ENCODE measurements at regions not wholly inside any gene's neighbourhood (a gene's known extent, or its start where the extent isn't known, plus 50 kb on each side); places are given as distances from the start of the nearest gene placed in this dataset.
A peak's percentile ranks its signal among the peaks of the same experiment; 100 is the strongest.

- in situ Hi-C loops (cut with HindIII; ENCODE audit: low pct_unique_long_range_greater_than_20kb, low sequenced_read_pairs): no loop called here
- no peak for DNase-seq (ENCODE audit: low read depth)
These were observed 1037.3 kb downstream of the DIAPH3 start for GRCh38 chr13:59126474-59126873.

- no peak for DNase-seq (ENCODE audit: low read depth)
- in situ Hi-C loops (cut with HindIII; ENCODE audit: low pct_unique_long_range_greater_than_20kb, low sequenced_read_pairs): no loop called here
These were observed 1029.8 kb downstream of the DIAPH3 start for GRCh38 chr13:59133903-59134302.

- in situ Hi-C loops (cut with HindIII; ENCODE audit: low pct_unique_long_range_greater_than_20kb, low sequenced_read_pairs): no loop called here
- DNase-seq (ENCODE audit: low read depth): peak; percentile 6
These were observed 1019.0 kb downstream of the DIAPH3 start for GRCh38 chr13:59144700-59145099.

GRCh38 chr13:59145381-59145780, 1018.3 kb downstream of the DIAPH3 start:
- DNase-seq (ENCODE audit: low read depth): no peak

GRCh38 chr13:59157181-59157580, 1006.5 kb downstream of the DIAPH3 start:
- in situ Hi-C loops (cut with HindIII; ENCODE audit: low pct_unique_long_range_greater_than_20kb, low sequenced_read_pairs): no loop called here
- DNase-seq (ENCODE audit: low read depth): no peak

More at GRCh38 chr13:59145381-59145780, 1018.3 kb downstream of the DIAPH3 start:
- in situ Hi-C loops (cut with HindIII; ENCODE audit: low pct_unique_long_range_greater_than_20kb, low sequenced_read_pairs): no loop called here

DNA sequence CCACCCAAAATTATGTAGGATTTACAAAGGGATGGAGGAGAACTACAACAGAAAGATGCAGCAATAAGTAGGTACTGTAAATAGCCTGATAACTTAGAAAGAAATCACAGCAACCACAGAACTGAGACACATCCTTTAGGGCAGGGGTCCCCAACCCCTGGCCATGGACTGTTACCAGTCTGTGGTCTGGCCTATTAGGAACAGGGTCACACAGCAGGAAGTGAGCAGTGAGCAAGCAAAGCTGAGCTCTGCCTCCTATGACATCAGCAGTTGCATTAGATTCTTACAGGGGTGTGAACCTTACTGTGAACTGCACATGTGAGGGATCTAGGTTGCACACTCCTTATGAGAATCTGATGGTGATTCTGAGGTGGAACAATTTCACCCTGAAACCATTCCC, 997.6 kb downstream of the DIAPH3 start:
- in situ Hi-C loops (cut with HindIII; ENCODE audit: low pct_unique_long_range_greater_than_20kb, low sequenced_read_pairs): no loop called here
- no peak for DNase-seq (ENCODE audit: low read depth)

DNA sequence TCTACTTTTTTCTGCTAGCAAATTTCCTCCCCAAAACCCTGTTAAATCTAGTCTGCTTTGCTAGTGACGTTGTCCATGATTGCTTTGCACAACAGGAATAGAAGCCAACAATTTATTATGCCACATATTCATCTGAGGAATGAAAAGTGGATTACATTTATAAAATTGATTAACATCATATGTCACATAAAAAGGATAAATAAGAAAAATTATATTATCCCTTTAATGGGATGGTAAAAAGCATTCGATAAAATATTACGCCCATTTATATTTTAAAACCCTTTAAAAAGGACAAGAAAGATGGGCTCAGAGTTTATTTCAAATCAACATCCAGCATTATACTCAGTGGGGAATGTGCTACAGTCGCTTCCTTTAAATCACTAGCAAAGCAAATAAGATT, 991.7 kb downstream of the DIAPH3 start:
- in situ Hi-C loops (cut with HindIII; ENCODE audit: low pct_unique_long_range_greater_than_20kb, low sequenced_read_pairs): no loop called here

GRCh38 chr13:59176775-59177174, 987.0 kb downstream of the DIAPH3 start:
- no peak for DNase-seq (ENCODE audit: low read depth)
- in situ Hi-C loops (cut with HindIII; ENCODE audit: low pct_unique_long_range_greater_than_20kb, low sequenced_read_pairs): no loop called here

More for the DNA sequence above, 991.7 kb downstream of the DIAPH3 start:
- no peak for DNase-seq (ENCODE audit: low read depth)

DNA sequence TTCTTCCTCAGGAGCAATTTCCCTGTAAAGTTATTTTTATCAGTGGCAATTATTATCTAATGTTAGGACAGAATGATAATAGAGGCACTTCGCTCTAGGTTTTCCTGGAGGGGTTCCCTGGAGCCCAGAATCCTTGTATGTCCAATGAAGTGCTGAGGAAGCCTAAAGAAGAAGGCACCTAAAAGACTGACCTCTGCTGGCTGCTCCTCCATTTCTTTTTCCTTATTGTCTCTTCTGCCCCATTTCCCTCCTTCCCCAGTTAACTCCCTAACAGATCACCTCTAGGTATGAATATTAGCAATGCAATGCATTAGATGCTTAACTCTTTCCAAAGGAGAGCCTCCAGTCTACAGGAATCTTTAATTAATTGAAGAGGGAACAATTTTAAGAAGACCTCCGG, 985.4 kb downstream of the DIAPH3 start:
- in situ Hi-C loops (cut with HindIII; ENCODE audit: low pct_unique_long_range_greater_than_20kb, low sequenced_read_pairs): no loop called here
- DNase-seq (ENCODE audit: low read depth): no peak

- no peak for DNase-seq (ENCODE audit: low read depth)
- in situ Hi-C loops (cut with HindIII; ENCODE audit: low pct_unique_long_range_greater_than_20kb, low sequenced_read_pairs): no loop called here
These were observed 981.5 kb downstream of the DIAPH3 start for GRCh38 chr13:59182241-59182640.

DNA sequence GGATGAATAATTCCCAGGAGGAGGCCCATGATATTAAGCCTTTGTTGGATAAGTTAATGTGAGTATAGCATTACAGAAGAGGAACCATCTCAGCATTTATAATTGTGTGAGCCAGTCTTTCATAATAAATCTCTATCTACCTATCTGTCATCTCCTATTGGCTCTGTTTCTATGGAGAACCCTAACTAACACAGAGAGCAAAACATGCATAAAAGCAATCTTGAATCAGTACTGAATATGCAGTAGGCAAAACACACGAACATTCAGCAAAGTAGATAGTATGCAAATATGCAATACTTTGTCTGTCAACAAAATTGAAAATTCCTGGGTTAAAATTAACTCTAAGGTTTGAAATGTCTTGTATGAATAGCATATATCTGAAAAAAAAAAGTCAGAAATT, 966.3 kb downstream of the DIAPH3 start:
- in situ Hi-C loops (cut with HindIII; ENCODE audit: low pct_unique_long_range_greater_than_20kb, low sequenced_read_pairs): no loop called here
- DNase-seq (ENCODE audit: low read depth): no peak

DNA sequence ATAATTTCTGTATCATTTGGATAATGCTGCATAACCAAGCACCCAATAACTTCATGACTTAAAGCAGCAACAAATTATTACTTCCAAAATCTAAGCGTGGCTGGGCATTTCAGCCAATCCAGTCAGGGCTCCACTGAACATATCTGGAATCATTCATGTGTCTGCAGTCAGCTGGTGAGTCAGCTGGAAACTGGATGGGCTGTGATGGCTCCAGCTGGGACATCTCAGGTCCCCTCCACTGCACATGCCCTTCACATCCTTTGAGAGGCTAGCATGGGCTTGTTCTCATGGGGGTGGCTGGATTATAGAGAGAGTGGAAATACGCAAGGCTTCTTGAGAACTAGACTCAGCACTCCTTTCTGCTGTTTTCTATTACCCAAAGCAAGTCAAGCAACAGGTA, 961.9 kb downstream of the DIAPH3 start:
- in situ Hi-C loops (cut with HindIII; ENCODE audit: low pct_unique_long_range_greater_than_20kb, low sequenced_read_pairs): no loop called here
- DNase-seq (ENCODE audit: low read depth): no peak

GRCh38 chr13:59203855-59204254, 959.9 kb downstream of the DIAPH3 start:
- no peak for DNase-seq (ENCODE audit: low read depth)
- in situ Hi-C loops (cut with HindIII; ENCODE audit: low pct_unique_long_range_greater_than_20kb, low sequenced_read_pairs): no loop called here

DNA sequence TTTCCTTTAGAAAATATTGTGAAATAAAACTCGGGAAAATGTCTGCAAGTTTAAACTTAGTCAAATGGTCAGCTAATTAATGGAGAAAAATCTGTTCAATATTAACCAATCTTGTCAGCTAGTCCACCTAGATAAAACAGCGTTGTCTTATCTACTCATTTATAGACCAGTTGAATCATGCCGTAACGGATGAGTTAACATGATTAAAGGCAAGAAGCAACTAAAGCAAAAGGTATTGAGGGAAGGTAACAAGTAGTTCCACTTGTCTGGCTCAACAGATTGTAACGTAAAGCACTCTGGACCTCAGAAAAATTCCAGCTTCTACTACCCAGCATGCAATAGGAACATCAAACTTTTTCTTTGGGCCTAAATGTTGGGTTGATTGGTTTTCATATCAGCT, 958.2 kb downstream of the DIAPH3 start:
- DNase-seq (ENCODE audit: low read depth): no peak
- in situ Hi-C loops (cut with HindIII; ENCODE audit: low pct_unique_long_range_greater_than_20kb, low sequenced_read_pairs): no loop called here

DNA sequence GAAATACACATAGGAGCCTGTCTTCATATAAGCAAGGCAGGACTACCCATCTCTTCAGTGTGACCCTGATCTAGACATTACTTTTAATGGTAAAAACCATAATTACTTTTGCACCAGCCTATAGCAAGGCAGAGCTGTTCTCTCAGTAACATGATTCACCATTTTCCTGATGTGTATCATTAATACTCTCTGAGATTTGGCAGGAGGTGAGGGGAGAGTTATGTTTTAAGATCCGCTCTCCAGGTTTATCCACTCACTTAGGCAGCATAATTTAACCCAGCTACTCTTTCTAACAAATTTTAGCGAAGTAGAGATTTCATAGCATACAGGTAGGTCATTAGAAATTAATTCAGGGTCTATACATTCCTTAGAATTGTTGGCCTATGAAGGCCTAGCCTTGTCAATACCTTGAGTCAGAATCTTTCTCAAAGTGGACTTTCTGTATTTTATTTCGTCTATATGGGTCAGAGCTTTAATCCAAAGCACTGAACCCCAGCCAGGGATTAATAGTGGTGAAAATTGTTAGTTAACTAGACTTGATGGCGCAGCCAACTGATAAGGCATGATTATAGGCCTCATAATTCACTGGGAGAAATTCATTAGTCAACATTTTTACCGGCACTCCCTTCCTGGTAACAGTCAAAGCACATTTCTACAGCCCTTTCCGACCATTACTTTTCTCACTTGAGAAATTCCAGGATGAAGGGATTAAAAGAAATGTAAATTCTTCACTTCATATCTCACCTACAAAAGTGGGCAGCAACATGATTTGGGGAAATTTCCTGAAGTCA, 955.1 kb downstream of the DIAPH3 start:
- in situ Hi-C loops (cut with HindIII; ENCODE audit: low pct_unique_long_range_greater_than_20kb, low sequenced_read_pairs): no loop called here
- DNase-seq (ENCODE audit: low read depth): no peak

DNA sequence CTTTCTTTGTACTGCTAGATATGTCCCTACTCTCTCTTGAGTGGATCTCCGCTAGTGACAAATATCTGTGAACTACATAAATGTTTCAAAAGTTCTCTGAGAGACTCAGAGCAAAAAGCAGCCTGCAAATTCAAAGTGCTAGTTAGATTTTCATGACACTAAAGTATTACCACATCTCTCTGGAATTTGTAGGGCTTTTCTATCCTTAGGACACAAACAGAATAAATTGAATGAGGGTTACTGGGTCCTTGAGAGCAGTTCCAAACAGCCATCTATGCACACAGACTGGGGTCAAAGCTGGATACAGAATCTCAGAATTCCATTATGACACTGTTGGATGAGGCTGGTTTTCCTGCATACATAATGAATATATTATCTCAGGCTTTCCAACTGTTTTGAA, 953.2 kb downstream of the DIAPH3 start:
- DNase-seq (ENCODE audit: low read depth): no peak
- in situ Hi-C loops (cut with HindIII; ENCODE audit: low pct_unique_long_range_greater_than_20kb, low sequenced_read_pairs): no loop called here

DNA sequence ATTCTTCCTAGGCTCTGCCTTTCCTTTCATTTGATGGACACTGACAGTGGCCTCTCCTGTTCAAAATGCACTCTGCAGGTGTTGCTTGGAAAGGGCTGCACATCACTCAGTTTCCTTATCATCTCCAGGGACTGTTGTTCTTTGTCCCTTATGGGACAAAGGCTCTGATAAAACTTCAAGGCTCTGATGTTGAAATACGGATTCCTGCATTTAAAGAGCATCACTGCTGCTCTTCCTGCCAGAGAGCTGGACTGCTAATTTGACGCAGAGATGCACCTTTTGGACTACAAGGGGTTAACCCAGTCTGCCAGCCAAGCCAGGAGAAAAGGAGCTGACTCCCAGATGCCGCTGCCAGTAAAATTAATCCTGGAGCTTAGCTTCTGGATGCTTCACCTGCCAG, 952.1 kb downstream of the DIAPH3 start:
- in situ Hi-C loops (cut with HindIII; ENCODE audit: low pct_unique_long_range_greater_than_20kb, low sequenced_read_pairs): no loop called here
- DNase-seq (ENCODE audit: low read depth): no peak

GRCh38 chr13:59229401-59229800, 934.3 kb downstream of the DIAPH3 start:
- in situ Hi-C loops (cut with HindIII; ENCODE audit: low pct_unique_long_range_greater_than_20kb, low sequenced_read_pairs): no loop called here
- no peak for DNase-seq (ENCODE audit: low read depth)

- no peak for DNase-seq (ENCODE audit: low read depth)
- in situ Hi-C loops (cut with HindIII; ENCODE audit: low pct_unique_long_range_greater_than_20kb, low sequenced_read_pairs): no loop called here
These were observed 933.9 kb downstream of the DIAPH3 start for GRCh38 chr13:59229861-59230260.

GRCh38 chr13:59230484-59231264, 933.1 kb downstream of the DIAPH3 start:
- no peak for DNase-seq (ENCODE audit: low read depth)
- in situ Hi-C loops (cut with HindIII; ENCODE audit: low pct_unique_long_range_greater_than_20kb, low sequenced_read_pairs): no loop called here

Data from Caki2 (cell line).